ENCODE measurements at regions not wholly inside any gene's neighbourhood (a gene's known extent, or its start where the extent isn't known, plus 50 kb on each side); places are given as distances from the start of the nearest gene placed in this dataset.

- no peak for DNase-seq (ENCODE audit: low spot score, unreplicated experiment)
- no peaks in the 10 kb centered on the region for H3K27me3 Mint-ChIP-seq
- H3K4me1 Mint-ChIP-seq (ENCODE audit: low read depth) = no peaks in the 10 kb centered on the region
- H3K27ac Mint-ChIP-seq = no peak overlapping the region
- no peaks in the 10 kb centered on the region for H3K9me3 Mint-ChIP-seq (ENCODE audit: low read depth)
- no peaks in the 10 kb centered on the region for H3K36me3 Mint-ChIP-seq (ENCODE audit: insufficient read depth)
- no peak for TF ChIP-seq CTCF (IDR thresholded peaks at IDR 0.05; ENCODE audit: unreplicated experiment)
- no peak overlapping the region for H3K4me3 Mint-ChIP-seq (ENCODE audit: low read depth)
Observed at GRCh38 chr15:50837256-50837770, 71.2 kb upstream of the AP4E1 start.

- Mint-ChIP-seq H3K4me3 (ENCODE audit: low read depth) (no peak overlapping the region), H3K36me3 (ENCODE audit: insufficient read depth) (no peaks in the 10 kb centered on the region), H3K4me1 (ENCODE audit: low read depth) (peaks cover 3% of the 10 kb centered on the region), H3K9me3 (ENCODE audit: low read depth) (no peaks in the 10 kb centered on the region), H3K27ac (no peak overlapping the region), H3K27me3 (no peaks in the 10 kb centered on the region)
- no peak for DNase-seq (ENCODE audit: low spot score, unreplicated experiment)
- no peak for TF ChIP-seq CTCF (IDR thresholded peaks at IDR 0.05; ENCODE audit: unreplicated experiment)
Observed at GRCh38 chr15:50830477-50831354, 65.2 kb upstream of the SPPL2A start.

GRCh38 chr15:50828610-50829206 is 63.2 kb upstream of the SPPL2A start:
- peak overlapping the region; percentile 5 for H3K27ac Mint-ChIP-seq
- DNase-seq (ENCODE audit: low spot score, unreplicated experiment) = no peak
- no peak for TF ChIP-seq CTCF (IDR thresholded peaks at IDR 0.05; ENCODE audit: unreplicated experiment)
- no peaks in the 10 kb centered on the region for H3K36me3 Mint-ChIP-seq (ENCODE audit: insufficient read depth)
- H3K4me1 Mint-ChIP-seq (ENCODE audit: low read depth) = peaks cover 3% of the 10 kb centered on the region
- H3K9me3 Mint-ChIP-seq (ENCODE audit: low read depth) = no peaks in the 10 kb centered on the region
- no peak overlapping the region for H3K4me3 Mint-ChIP-seq (ENCODE audit: low read depth)
- H3K27me3 Mint-ChIP-seq = no peaks in the 10 kb centered on the region

- no peaks in the 10 kb centered on the region for H3K9me3 Mint-ChIP-seq (ENCODE audit: low read depth)
- DNase-seq (ENCODE audit: low spot score, unreplicated experiment) = no peak
- no peak for TF ChIP-seq CTCF (IDR thresholded peaks at IDR 0.05; ENCODE audit: unreplicated experiment)
- H3K4me1 Mint-ChIP-seq (ENCODE audit: low read depth) = peaks cover 3% of the 10 kb centered on the region
- no peaks in the 10 kb centered on the region for H3K36me3 Mint-ChIP-seq (ENCODE audit: insufficient read depth)
- no peaks in the 10 kb centered on the region for H3K27me3 Mint-ChIP-seq
- H3K4me3 Mint-ChIP-seq (ENCODE audit: low read depth) = no peak overlapping the region
- no peak overlapping the region for H3K27ac Mint-ChIP-seq
Observed at GRCh38 chr15:50825946-50826345, 60.4 kb upstream of the SPPL2A start.

- no peak for TF ChIP-seq CTCF (IDR thresholded peaks at IDR 0.05; ENCODE audit: unreplicated experiment)
- DNase-seq (ENCODE audit: low spot score, unreplicated experiment) = no peak
- no peak overlapping the region for H3K4me3 Mint-ChIP-seq (ENCODE audit: low read depth)
- no peaks in the 10 kb centered on the region for H3K27me3 Mint-ChIP-seq
- H3K9me3 Mint-ChIP-seq (ENCODE audit: low read depth) = no peaks in the 10 kb centered on the region
- peaks cover 3% of the 10 kb centered on the region for H3K4me1 Mint-ChIP-seq (ENCODE audit: low read depth)
- no peaks in the 10 kb centered on the region for H3K36me3 Mint-ChIP-seq (ENCODE audit: insufficient read depth)
- H3K27ac Mint-ChIP-seq = no peak overlapping the region
Observed at GRCh38 chr15:50824514-50824913, 59.0 kb upstream of the SPPL2A start.

All from progenitor cell of endocrine pancreas (in vitro differentiated cells).